Medulla oblongata (tissue), 1 donor: ENCODE measurements at regions not wholly inside any gene's neighbourhood (a gene's known extent, or its start where the extent isn't known, plus 50 kb on each side); places are given as distances from the start of the nearest gene placed in this dataset.

ENCODE experiments used
- DNase-seq: peaks from one replicate; pipeline ENCODE4 v3.0.0-alpha.2; 2015; ENCODE audit errors: extremely low spot score

DNA sequence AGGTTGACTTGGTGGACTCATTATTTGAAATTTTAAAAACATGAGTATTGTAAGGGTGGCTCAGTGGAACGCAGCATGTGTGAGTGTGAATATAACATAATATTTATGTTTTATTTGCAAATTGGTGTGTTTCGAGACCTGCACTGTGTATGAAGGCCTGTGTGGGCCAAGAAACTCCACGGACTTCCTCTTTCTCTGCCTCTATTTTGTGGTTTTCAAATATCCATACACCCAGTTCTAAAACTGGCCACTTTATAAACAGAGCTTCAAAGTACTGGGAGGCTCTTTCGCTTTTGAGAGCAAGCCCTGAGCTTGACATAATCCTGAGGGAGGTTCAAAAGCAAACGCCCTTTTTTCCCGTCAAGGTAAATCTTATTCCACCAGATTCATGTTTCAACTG lies 187.7 kb downstream of the GPAT3 start:
- DNase-seq, result peak; percentile 21

DNA sequence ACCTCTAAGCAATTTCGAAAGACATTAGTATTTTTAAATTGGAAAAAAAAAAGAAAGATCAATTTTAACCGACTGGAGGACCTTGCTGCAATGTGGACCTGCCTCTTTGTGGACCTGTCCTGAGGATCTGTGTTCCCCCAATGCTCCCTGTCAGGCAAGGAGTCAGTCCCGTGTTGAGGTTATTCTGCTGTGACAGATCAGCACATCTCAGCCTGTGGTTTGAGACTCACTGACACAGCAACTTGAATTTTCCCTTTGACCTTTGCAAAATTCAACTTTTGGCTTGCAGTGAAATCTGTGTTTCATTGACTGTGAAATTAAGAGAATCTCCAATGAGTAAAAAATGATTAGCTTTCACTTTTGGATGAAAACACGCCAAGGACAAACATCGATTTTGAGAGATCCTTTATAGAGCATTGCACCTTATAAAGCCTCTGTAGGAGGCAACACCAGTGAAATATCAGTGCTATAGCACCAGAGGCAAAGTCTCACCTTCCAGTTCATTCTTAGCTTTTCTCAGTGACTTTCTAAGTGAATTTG lies 186.9 kb downstream of the GPAT3 start:
- no peak for DNase-seq

DNA sequence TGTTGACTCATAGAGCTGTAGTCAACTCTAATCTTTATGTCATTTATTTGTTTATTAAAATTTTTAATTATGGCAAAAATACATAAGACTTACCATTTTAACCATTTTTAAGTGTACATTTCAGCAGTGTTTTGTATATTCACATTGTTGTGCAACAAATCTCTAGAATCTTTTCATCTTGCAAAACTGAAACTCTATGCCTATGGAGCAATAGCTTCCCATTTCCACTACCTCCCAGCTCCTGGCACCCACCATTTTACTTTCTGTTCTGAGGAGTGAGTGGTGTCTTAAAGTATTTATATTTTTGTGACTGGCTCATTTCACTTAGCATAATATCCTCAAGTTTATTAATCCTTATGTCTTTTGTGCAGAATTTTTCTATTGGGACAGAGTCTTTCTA lies 181.0 kb downstream of the GPAT3 start:
- no peak for DNase-seq

DNA sequence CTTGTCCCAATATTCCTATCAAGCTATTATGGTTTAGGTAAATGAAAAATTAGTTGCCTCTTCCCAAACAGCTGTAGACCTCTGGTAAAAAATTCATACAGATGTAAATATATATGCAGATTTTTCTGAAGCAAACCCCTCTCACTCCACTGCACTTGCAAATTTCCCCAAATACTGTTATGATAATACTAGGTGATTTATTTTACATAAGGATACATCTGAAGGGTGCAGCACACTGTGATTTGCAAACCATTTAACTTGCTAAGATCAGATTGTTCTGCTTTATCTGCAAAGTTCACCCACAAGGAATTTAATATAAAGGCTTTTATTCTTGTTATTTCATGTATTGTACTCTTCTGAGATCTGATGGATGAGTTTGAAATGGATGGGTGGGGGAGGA lies 177.0 kb downstream of the GPAT3 start:
- DNase-seq, result no peak

DNA sequence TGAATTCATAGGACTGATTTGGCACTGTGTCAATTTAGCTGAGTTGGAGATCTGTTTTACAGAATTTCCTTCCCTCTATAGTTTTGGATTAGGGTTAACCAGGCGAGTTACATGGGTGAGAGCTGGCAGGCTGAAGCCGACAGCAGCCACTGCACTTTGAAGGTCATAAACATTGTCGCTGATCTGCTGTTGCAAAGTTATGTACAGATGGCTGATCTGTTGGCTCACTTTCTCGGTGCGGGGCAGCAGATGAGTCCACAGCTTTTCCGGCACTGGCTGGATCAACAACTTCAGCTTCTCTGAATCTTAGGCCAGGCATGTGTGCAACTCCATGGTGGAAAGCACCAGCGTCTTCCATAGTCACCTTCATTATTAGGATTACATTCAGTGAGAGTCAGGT lies 173.7 kb downstream of the GPAT3 start:
- DNase-seq, result no peak

DNA sequence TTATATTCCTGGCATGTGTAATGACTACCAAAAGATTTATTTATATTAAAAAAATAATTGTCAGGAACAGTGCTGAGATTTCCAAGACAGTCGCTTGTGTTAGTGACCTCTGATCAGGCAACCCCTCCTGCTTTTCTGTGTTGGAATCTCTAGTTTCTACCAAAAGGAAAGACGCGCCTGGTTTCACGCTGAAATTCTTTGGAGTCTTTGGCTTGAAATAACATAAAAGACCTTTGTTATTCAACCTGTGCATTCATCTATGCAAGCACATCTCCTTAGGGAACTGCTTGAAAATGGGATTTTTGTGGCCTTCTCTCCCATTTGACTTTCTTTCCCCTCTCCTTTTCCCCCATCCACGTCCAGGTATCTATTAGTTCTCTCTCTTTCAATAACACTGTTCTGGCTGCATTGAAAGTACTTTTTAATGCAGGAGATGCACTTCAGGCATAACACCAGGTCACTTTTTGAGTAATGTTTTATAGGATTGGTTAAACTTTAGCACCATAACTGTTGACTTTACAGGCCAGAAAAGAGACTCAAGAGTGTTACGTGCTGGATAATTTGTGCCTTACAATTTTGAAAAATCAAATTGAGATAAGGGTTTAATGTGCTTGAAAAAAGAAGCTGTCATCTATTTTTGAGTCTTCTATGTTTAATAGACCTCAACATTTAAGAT lies 172.7 kb downstream of the GPAT3 start:
- DNase-seq, result no peak

DNA sequence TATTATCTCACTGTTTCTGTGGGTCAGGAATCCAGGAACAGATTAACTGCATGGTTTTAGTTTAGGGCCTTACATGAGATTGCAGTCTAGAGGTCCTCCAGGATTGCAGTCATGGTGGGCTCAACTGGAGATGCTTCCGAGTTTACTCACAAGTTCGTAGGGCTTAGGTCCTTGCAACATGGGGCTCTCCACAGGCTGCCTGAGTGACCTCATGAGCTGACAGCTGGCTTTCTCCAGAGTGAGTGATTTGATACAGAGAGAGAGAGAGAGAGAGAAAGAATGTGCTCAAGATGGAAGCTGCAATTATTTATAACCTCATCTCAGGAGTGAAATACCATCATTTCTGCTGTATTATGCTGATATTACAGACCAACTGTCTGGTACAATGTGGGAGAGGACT lies 168.9 kb downstream of the GPAT3 start:
- DNase-seq, result no peak

DNA sequence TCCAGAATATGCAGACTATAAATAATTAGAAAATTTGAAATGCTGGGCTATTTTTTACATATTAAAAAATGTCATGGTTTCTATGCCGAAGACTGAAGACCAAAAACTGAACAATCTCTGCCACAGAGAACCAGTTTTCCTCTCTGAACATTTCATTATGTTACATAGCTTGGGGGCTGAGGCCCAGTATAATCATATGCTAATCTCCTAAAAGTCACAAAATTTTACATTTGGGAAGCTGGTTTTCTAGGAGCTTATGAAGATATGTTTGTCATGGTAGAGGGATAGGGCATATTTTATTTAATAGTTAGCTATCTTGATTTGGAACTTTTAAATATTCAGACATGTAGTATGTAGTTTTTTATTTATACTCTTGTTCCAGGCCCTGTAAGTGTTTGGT lies 167.8 kb downstream of the GPAT3 start:
- DNase-seq, result no peak

DNA sequence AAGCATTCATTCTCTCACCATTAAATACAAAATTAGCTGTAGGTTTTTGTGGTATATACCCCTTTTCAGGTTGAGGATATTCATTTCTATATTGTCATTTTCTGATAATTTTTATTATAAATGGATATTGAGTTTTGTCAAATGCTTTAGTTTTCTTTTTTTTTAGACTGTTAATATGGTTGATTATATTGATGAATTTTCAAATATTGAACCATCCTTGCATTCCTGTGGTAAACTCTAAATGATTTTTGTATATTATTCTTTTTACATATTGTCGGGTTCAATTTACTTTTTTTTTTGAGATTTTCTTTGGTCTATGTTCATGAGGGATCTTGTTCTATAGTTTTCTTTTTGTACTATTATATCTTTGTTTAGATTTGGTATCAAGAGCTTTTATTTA lies 165.1 kb downstream of the GPAT3 start:
- no peak for DNase-seq

DNA sequence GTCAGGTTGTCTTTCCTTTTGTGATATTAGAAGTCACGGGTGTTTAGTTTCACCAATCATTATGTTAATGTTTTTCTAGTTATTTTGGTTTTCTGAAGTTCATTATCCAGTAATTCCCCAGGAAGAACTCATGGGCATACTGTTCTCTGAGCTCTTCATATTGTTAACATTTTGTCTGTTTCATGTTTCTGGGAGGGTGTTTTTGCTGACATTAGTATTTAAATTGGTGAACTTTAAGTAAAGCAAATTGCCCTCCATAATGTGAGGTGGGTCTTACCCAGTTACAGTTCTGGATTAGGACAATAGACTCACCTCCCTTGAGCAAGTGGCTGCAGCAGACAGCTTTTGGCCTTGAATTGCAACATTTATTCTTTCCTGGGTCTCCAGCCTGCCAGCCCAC lies 163.4 kb downstream of the GPAT3 start:
- DNase-seq, result no peak

DNA sequence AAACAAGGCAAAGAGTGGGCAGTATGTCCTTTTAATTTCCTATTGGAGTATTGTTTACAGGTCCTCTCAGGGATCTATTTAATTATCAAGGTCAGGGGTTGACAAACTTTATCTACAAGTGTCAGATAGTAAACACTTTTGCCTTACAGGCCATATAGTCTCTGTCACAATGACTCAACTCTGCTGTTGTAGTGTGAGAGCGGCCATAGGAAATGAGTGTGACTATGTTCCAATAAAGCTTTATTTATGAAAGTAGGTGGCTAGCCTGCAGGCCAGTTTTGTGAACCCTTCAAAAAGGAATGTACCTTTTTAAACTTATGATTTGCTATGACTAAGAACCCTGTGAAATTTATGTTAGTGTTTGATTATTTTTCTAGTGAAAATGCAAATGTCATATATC lies 156.1 kb downstream of the GPAT3 start:
- no peak for DNase-seq

DNA sequence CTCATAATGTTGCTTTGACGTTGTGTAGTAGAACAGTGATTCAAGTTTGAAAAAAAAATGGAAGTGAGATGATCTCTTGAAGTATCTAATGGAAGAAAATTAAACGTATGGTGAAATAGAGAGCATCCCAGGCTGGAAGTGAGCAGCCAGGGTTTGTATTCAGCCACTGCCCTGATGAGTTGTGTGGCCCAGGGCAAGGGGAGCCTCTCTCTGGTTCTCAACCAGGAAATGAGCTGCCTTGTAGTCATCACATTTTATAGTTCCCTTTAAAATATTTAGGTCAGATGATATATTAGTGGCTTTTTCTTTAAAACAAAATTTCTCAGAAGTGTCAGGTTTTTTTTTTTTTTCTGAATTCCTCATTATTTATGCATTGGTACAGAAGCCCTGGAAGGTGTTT lies 150.3 kb downstream of the GPAT3 start:
- no peak for DNase-seq

DNA sequence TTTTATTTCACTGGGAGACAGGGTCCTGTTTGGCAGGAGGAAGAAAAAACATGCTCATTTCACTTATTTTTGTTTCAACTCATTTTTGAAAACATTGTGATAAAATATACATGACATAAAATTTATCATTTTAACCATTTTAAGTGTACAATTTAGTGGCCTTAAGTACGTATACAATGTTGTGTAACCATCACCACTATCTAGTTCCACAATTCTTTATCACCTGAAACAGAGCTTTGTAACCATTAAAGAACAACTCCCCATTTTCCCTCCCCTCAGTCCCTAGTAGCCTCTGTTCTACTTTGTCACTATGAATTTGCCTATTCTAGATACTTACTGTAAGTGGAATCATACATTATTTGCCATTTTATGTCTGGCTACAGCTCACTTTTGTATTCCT lies 143.8 kb downstream of the GPAT3 start:
- DNase-seq, result no peak

DNA sequence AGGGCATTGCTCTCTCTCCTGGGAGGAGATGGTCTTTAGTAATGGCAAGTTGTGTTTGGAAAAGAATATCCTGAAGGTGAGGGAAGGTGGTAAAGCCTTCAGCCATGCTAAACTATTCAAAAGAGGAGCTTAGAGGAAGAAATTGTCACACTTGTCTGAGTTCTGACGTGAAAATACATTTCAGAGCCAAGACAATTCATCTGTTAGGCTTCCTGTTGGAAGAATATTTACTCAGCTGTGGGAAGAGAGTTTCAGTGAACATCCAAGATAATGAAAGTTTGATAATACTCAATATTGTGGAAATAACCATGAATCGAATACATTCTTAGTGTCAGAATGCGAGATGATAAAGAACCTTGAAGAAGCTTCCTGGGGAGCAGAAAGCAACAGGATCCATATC lies 143.3 kb downstream of the GPAT3 start:
- DNase-seq, result no peak

DNA sequence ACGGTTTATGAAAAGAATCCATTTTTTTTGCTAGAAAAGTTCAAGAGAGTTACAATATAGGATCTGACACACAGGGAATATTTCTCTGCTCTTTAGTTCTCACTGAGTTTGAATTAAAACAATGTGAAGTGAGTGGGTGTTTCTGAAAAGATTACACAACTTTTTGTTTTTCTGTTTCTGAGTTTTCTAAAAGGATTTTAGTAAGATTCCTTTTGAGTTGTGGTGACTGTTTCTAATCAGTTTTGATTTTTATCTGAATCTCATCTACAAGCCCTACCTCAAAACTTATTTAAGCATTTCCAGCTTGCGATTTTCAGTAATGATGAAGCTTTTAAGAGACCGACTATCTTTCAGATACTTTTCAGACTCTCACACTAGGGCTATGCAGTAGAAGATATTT lies 141.7 kb downstream of the GPAT3 start:
- DNase-seq, result no peak

DNA sequence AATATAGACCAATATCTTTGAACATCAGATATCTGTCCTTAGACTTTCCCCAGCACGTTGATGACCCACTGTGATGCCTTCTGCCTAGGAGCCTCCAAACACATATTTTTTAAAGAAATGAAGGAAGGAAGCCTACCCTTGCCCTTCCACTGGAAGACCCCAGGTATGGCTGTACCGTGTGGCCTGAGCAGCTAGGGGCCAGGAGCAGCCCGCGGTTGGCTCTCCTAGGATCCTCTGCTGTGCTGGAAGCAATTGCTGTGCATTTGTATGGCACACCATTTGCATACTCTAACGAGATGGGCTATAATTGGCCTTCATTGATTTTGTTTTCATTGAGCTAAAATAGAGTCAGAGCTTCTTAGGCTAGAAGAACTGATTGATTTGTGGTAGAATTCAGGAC lies 128.8 kb downstream of the GPAT3 start:
- DNase-seq, result no peak

DNA sequence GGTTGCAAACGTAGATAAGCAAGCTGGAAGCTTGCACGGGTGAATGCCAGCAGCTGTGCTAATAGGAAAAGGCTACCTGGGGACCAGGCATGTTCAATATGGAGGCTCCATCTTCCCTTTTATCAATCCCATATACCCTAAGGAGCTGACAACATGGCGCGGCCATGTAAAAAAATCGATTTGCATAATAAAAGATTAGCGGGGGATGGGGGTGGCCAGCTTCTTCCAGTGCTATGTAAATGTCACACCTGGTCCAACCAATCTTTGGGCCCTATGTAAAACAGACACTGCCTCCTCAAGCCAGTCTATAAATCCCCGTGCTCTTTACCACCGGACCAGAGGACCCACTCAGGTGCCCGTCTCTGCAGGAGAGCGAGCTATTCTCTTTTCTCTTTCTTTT lies 128.2 kb downstream of the GPAT3 start:
- no peak for DNase-seq

DNA sequence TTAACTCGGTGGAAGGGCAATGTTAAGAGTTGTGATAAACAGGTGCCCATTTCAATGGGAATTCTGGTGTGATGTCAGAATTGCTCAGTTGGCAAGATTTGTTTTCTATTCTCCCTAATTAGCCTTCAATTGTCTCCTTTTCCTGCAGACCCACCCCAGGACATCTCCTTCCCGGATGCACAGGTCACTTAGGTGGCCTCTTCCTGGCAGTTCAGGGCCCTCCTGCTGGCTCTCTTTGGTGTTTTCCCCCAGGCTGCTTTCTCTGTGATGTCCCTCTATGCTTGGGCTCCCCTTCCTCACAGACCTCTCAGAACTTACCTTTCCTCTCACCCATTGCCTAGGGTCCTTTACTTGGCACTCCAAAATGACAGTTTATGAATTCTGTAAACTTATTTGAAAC lies 126.3 kb downstream of the GPAT3 start:
- DNase-seq, result no peak

DNA sequence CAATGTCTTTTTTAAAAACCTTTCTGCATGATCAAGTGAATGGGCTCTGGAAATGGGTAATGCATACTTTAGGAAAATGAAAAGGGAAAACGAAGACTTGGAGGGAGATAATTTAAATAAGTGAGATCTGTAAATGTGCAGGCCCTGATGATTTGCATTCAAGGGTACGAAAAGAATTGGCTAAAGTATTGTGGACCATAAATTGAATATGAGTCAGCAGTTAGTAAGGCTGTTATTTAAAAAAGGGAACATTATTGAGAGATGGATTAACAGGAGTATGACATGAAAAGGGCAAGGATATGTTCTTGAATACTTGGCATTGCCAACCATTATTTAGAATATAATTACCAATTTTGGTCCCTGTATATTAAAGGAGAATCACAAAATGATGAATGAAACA lies 125.5 kb downstream of the GPAT3 start:
- no peak for DNase-seq

DNA sequence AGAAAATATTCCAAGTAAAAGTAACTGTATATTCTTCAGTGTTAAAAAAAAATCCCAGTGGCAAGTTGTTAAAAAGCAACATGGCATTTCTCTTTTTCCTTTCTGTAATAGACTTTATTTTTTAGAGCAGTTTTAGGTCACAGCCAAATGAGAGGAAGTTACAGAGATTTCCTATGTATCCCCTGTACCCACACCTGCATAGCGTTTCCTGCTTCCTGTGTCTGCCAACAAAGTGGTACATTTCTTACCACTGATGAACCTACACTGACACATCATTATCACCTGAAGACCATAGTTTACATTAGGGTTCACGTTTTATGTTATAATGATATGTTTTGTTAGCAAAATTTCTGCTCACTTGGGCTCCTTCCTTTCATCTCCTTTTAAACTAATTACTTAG lies 124.7 kb downstream of the GPAT3 start:
- no peak for DNase-seq

DNA sequence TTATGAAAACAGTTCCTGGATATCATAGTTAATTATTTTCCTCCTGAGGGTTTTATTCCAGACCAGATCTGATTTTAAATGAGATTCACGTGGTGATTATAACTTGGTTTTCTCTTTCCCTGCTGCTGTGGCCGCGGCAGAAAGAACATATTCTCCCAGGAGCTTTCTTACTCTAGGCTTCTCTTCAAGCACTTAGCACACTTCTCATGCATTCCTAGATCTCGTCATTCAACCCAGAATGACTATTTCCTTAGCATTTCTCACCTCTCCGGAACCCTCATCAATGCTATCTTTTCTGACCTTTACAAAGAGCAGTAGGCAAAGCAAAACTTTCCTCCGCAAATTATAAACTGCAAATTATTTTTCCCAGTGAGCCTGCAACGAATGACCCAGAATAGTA lies 122.9 kb downstream of the GPAT3 start:
- DNase-seq, result no peak

DNA sequence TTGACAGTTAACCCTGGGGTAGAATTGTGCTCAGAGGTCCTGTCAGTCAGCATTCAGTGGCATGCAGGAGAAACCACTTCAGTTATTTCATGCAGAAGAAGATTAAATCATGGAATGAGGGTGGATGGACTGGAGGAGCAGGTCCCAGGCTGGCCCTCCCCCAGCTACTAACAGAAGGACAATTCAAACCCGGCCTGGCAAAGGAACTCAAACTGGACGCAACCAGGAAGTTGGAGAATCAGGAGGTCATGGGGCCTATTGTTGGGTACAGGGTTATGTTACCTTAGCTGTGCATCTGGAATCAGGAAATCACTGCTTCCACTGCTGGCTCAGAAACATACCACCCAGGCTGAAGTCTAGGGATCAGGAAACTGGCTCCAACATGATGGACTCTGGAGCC lies 121.4 kb downstream of the GPAT3 start:
- DNase-seq, result no peak
